GM12864 (cell line): ENCODE measurements at regions not wholly inside any gene's neighbourhood (a gene's known extent, or its start where the extent isn't known, plus 50 kb on each side); places are given as distances from the start of the nearest gene placed in this dataset.

Experiments used
- DNase-seq: peaks from one replicate; pipeline ENCODE4 v3.0.0-alpha.2; 2011; ENCODE audit warnings: low read depth
- H3K4me3 ChIP-seq: 2 replicates; pipeline ENCODE4 v1.5.1; 2011; ENCODE audit warnings: mild to moderate bottlenecking, low read depth, low read length, control low read depth
- CTCF ChIP-seq: IDR thresholded peaks from 2 replicates; pipeline ENCODE4 v1.5.1; 2011; ENCODE audit warnings: low read depth, mild to moderate bottlenecking, moderate library complexity, low read length, control low read depth, inconsistent platforms; ENCODE audit errors: missing control alignments

- no peak overlapping the region for H3K4me3 ChIP-seq
Observed at GRCh38 chr18:27717816-27718215, 459.1 kb downstream of the CDH2 start.

GRCh38 chr18:27717250-27717649, 459.7 kb downstream of the CDH2 start:
- DNase-seq, result no peak

More at GRCh38 chr18:27717816-27718215, 459.1 kb downstream of the CDH2 start:
- TF ChIP-seq CTCF, result no peak
- no peak for DNase-seq

GRCh38 chr18:27715751-27716150, 461.2 kb downstream of the CDH2 start:
- H3K4me3 ChIP-seq, result no peak overlapping the region
- DNase-seq, result no peak
- TF ChIP-seq CTCF, result no peak

More at GRCh38 chr18:27717250-27717649, 459.7 kb downstream of the CDH2 start:
- TF ChIP-seq CTCF, result no peak
- H3K4me3 ChIP-seq, result no peak overlapping the region

- no peak overlapping the region for H3K4me3 ChIP-seq
- no peak for TF ChIP-seq CTCF
- no peak for DNase-seq
Observed at GRCh38 chr18:27713738-27714095, 463.2 kb downstream of the CDH2 start.

GRCh38 chr18:27713037-27713737, 463.7 kb downstream of the CDH2 start:
- TF ChIP-seq CTCF, result no peak
- no peak overlapping the region for H3K4me3 ChIP-seq
- DNase-seq, result no peak

GRCh38 chr18:27712066-27712465, 464.9 kb downstream of the CDH2 start:
- no peak overlapping the region for H3K4me3 ChIP-seq
- TF ChIP-seq CTCF, result no peak
- no peak for DNase-seq

- DNase-seq, result no peak
- no peak overlapping the region for H3K4me3 ChIP-seq
- TF ChIP-seq CTCF, result no peak
Observed at GRCh38 chr18:27711382-27711781, 465.5 kb downstream of the CDH2 start.
